COLO668 (cell line): ENCODE measurements at regions not wholly inside any gene's neighbourhood (a gene's known extent, or its start where the extent isn't known, plus 50 kb on each side); places are given as distances from the start of the nearest gene placed in this dataset.

Source experiments
- DNase-seq: peaks from one replicate; lab custom pipeline; 2025; ENCODE audit not compliant: unreplicated experiment; lab: John Stamatoyannopoulos, UW

DNA sequence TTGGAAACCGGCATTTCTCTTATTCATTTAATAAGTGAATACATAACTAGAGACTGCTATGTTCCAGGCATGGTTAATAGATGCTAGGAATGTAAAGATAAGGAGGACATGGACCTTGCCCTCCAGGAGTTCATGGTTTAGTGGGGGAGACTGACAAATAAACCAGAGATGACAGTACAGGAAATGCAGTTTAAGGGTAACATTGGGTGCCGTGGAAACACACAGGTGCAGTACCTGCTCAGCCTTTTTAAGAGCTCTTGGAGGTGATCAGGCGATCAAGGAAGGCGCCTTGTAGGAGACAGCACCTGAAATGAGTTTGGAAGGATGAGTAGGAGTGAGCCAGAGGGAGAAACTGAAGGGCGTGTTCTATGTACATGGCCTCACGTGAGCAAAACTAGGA, 145.8 kb downstream of the AASDH start:
- DNase-seq = no peak

DNA sequence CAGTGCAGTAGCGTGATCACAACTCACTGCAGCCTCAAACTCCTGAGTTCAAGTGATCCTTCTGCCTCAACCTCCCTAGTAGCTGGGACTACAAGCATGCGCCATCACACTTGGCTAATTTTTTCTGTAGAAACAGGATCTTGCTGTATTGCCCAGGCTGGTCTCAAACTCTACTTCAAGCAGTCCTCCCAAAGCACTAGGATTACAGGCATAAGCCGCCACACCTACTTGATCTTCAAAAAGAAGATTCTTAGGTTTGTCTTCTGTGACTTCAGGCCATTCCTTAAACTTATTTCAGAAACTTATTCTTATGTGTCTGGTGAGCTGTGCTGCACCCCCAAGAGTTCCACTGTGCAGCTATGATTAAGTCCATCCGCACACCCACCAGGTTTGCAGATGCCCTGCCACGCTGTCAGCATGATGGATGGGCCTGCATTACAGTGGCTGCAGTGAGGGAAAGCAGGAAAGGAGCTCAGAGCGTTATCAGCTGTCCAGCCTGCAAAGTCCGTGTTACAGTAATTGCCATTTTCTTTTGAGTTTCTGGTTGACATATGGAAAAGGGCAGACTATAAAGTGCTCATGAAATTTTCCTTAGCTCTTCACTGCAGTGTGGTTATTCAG, 146.6 kb downstream of the AASDH start:
- DNase-seq = no peak

DNA sequence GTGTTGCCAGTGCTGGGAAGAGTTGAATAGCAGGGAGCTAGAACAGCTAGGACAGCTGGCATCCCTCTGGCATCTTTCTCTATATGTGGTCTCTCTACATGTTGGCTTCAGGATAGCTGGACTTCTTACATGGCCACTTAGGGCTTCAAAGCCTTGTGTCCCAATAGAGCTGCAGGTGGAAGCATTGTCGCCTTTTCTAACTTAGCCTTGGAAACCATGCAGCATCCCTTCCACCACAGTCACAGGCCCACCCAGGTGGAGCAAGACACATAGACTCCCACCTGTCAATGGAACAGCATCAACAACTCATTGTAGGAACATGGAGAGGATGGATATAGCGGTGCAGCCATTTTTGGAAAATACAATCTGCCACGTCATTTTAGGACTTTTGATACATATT, 149.0 kb downstream of the AASDH start:
- DNase-seq = no peak

DNA sequence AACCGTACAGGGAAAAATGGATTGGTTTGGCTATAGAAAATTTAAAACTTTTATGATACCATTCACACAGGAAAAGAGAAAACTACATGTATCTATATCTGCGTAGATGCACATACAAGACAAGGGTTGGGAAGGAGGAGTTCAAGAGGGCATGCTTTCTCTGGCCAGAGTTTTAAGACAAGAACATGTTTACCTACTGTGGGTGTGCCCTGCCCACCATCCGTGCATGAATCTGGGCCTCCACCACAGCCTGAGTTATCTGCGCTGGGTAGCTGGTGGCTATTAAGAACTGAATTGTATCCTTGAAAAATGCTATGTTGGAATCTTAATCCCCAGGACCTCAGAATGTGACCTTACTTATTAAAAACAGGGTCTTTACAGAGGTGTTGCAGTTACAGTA, 151.6 kb downstream of the AASDH start:
- DNase-seq = no peak

DNA sequence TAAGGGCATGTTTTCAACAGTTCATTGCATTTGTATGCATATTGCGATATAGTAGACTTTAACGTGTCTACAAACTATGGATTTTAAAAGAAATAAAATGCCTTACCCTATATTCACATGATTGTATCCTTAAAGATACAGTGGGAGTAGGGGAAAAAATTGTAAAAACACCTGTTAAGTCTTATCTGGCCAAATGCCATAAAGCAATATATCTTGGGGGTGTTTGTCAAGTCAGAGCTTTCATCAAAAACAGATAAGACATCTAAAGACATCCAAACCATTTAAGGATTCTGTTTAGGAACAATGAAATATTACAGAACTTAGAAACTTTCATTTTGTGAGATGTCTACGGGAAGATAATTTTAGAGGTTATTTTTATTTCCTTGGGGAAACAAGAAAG, 152.3 kb downstream of the AASDH start:
- no peak for DNase-seq

DNA sequence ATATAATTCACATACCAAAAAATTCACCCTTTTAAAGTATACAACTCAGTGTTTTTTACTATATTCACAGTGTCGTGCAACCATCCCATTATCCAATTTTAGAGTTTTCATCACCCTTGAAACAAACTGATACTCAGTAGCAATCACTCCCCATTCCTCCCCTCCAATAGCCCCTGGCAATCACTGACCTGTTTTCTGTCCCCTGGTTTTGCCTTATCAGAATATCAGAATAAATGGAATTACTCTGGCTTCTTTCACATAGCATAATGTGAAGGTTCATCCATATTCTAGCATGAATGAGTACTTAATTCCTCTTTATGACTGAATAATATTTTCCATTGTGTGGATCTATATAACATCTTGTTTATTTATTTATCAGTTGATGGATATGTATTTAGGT, 153.2 kb downstream of the AASDH start:
- DNase-seq = no peak

DNA sequence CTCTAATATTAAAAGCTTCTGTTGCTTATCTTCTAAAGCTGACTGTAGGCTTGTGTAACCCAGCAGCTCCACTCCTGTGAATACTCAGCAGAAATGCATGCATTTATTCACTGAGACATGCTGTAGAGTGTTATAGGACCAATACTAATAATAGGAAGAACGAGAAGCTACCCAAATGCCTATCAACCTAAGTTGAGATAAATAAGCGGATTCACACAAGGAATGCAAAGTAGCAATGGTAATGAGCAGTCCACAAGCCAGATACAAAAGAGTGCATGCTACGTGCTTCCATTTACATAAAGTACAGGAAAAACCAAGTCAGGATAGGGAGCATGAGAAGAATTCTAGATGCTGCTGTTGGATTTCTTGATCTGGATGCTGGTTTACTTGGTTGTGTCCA, 155.9 kb downstream of the AASDH start:
- no peak for DNase-seq

DNA sequence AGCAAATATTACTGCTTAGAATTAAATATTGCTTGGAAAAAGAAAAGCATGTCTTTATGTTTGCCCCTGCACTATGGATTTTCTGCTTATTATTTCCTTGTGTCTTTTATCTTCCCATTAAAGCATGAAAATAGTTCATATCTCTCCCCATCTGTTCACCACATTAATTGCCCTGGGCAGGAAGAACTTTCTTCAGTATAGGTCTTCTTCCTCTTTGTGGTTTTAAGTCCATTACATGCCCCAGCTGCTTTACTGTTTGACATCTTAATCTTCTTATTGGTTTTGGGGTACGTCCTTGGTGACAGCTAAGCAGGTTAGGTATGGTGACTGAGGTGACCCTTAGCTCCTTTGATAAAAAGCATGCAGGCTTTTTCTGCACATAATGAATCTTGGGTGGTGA, 157.3 kb downstream of the AASDH start:
- no peak for DNase-seq

DNA sequence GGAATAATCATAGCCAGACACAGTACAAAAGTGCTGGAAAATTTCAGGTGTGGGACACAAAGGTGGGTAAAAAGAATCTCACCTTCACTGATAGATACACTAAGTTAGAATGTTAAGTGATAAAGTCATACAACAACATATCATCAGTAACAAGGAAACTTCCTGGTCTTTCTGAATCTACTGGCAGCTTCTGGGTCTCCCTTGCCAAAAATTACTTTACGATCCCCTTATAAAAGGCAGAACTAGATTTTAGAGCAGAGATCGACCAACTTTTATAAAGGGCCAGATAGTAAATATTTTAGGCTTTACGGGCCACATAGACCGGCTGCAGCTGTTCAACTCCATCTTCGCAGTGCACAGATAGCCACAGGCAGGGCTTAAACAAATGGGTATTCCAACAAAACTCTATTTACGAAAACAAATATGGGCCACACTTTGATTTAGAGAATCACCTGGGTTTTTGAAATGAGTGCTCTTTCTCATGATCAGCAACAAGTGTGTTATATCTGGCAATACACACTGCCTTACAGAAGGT, 159.9 kb downstream of the AASDH start:
- no peak for DNase-seq

DNA sequence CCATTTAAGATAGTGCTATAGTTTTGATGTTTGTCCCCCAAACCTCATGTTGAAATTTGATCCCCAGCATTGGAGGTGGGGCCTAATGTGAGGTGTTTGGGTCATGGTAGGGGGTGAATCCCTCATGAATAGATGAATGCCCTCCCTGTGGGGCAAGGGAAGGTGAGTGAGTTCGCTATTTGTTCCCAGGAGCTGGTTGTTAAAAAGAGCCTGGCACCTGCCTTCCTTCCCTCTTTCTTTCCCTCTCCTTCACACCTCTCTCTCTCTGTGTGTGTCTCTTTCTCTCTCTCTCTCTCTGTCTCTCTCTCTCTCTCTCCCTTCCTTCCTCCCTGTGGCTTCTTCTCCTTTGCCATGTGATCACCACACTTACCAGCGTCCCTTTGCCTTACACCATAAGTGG, 160.7 kb downstream of the AASDH start:
- DNase-seq = no peak

DNA sequence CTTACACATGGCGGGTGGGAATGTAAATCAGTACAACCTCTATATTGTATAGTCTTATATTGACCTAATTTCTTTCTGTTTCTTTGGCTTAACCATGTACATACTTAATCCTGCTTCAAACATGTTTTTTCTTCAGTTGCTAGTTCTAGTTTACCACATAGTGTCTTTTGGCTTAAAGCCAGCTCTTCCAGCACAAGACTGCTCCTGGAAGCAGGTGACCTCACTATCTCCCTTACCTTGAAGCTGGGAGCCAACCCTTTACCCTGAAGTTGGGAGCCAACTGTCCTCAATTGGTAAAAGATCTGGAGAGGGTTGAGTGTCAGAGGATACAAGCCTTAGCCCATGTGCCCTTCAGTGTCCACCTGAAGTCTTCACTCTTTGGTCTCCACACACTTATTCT, 162.7 kb downstream of the AASDH start:
- no peak for DNase-seq

DNA sequence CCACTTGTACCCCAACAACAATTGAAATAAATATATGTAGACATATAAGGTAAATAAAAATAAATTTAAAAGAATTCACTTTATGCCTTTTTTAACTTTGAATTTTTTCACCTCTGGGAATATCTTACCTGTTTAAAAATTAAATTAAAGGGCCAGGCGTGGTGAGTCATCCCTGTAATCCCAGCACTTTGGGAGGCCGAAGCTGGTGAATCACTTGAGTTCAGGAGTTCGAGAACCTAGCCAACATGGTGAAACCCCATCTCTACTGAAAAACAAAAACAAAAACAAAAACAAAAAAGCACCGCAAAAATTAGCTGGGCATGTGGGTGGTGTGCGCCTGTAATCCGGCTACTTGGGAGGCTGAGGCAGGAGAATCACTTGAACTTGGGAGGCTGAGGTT, 164.8 kb downstream of the AASDH start:
- DNase-seq = no peak

DNA sequence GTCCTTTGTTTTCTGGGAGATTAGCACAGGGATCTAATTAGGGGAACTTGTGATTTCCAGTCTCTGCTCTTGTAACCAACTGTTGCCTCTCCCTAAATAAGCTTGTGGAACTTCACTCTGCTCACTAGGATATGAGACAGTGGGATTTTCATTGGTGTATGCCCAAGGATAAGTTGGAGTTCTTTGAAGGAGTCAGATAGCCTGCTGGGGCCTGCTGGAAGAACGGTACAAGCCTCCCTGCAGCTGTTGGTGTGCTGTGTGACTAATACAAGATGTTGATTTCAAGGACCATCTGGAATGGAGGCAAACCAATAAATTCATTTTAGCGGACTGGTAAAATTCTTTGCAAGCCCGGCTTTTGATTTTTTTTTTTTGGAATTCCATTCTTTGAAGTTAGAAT, 167.0 kb downstream of the AASDH start:
- no peak for DNase-seq

DNA sequence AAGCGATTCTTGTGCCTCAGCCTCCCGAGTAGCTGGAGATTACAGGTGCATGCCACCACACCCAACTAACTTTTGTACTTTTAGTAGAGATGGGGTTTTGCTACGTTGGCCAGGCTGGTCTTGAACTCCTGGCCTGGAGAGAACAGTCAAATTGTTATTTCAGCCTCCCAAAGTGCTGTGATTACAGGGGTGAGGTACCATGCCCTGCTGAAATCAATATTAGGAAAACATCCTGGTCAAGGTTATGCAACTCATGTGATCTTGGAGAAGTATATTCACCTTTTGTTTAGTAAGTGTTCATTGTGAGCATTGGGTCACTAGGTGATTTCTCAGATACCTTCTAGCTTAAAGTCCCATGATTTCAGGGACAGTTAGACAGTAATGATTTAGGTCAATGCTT, 167.8 kb downstream of the AASDH start:
- no peak for DNase-seq

DNA sequence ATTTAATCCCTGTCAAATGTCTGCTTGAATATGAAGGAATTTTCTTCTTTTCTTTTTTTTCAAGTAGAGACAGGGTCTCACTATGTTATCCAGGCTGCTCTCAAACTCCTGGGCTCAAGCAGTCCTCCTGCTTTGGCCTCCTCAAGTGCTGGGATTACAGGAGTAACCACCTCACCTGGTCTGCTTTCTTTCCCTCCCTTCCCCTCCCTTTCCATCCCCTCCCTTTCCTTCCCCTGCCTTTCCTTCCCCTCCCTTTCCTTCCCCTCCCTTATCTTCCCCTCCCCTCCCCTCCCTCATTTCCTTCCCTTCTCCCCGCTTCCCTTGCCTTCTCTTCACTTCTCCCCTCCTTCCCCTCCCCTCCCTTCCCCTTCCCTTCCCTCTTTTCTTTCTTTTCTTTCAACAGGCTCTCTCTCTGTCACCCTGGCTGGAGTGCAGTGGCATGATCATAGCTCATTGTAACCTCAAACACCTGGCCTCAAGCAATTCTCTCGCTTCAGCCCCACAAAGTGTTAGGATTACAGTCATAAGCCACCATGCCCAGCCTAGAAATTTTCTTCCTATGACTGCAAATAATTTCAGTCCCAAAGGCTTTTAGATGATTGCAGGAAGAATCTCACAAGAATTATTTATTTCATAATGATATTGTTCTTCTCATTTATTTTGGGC, 168.9 kb downstream of the AASDH start:
- no peak for DNase-seq

DNA sequence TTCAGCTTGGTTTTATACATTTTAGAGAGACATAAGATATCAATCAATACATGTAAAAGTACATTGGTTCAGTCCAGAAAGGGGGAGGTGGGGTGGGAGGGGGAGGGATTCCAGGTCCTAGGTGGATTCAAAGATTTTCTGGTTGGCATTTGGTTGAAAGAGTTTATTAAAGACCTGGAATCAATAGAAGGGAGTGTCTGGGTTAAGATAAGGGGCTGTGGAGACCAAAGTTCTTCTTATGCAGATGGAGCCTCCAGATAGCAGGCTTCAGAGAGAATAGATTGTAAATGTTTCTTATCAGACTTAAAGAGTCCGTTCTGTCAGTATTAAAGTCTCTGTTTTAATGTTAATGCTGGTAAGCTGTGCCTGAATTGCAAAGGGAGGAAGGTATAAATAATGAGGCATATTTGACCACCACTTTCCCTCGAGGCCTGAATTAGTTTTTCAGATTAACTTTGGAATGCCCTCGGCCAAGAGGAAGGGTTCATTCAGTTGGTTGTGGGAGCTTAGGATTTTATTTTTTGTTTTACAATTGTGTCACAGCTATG, 169.9 kb downstream of the AASDH start:
- no peak for DNase-seq

DNA sequence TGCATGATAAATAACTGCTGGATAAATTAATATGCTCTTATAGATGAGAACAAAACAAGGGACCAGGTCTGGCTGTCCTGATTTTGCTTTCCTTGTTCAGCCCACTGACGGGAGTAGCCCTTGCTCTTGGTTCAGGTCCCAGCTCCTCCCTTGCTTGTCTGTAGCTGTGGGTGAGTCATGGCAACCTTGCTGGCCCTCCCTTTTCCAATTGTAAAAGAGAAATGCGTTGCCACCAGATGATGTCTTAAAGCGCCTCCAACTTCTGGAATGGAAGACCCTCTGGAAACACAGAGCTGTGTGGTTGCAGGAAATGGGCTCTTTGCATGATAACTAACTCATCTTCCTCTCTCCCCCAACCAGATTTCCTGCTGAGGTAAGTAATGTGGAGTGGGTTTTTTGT, 171.4 kb downstream of the AASDH start:
- no peak for DNase-seq

DNA sequence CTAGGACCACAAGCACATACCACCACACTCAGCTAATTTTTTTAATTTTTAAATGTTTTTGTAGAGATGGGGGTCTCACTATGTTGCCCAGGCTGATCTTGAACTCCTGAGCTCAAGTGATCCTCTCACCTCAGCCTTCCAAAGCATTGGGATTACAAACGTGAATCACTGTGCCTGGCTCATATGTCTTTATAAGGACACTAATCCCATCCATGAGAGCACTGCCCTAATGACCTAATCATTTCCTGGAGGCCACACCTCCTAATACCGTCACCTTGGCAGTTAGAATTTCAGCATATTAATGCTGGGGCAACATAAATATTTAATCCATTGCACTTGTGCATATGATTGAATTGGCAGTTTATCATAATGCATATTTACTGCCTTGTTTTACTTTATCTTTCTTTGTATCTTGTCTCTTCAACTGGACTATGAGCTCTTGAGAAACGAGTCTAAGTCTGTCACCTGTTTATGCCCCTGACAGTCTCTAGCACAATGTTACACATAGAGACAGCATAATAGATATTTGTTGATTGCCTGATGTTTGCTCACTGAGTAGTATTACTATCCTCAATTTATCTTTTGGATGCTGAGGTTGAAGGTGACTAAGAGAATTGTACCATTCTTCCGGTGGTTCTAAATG, 172.0 kb downstream of the AASDH start:
- no peak for DNase-seq

DNA sequence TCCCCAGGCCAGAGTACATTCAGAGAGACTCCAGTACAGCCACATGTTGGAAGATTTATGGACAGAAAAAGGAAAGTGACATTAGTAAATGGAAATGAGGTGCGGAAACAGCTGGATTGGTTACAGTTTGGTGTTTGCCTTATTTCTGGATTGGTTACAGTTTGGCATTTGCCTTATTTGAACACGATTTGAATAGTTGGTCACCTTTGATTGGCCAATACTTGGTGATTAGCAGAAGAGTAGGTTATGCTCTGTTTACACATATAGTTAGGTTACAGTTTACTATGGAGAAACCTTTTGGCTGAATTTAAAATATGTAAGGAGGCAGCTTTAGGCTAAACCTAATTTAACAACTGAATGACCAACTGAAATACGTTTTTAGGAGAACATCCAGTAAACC, 173.7 kb downstream of the AASDH start:
- DNase-seq = no peak

DNA sequence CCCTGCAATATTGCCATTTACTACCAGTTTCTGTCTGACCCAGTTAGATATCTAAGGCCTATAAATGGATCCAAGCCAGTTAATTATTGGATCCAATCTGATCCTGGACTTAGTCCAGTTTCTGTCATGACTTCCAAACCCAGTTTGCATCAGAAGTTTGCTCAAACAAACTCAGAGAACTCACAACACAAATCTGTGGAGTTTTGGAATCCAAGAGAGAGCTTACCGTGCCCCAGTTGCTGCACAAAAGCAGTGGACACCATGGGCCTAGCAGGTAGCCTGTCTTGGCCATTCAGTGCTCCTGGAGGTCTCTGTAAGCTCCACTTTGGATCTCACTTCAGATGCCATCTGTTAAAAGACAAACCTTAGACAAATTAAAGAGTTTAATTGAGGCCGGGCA, 174.5 kb downstream of the AASDH start:
- no peak for DNase-seq

DNA sequence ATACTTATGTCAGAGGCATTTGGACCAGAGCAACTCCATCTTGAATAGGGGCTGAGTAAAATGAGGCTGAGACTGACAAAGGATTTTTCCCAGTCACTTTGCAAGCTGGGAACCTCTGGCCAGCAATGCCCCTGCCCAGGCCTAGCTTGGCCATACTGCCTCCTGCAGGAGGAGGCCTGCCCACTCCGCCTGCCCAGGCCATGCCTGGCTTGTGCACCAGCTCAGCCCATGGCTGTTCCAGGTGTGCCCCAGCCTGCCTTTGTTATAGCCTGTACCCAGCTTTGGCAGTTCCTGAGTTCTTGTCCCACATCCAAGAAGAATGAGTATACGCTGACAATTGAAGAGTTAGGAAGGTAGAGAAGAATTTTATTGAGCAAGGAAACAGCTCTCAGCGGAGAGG, 176.1 kb downstream of the AASDH start:
- DNase-seq = no peak

DNA sequence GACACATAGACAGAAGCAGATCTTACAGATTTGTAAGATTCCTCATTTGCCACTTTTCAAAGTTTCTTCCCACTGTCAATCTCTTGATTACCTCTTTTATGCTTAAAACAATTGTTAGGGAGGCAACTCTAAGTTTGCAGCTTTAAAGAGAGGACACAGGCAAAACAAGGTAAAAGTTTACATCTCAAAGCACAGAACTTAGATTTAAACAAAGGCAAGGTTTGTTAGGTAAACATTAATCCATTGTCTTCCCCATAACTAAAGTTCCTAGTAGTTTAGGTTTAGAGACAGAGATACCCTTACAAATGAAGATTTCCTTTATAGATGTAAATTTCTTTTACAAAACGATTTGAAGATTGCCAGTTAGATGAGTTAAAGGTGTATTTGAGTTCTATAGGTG, 176.9 kb downstream of the AASDH start:
- DNase-seq = no peak
